Activated T-helper 2 cell treated with anti-CD3 and anti-CD28 coated beads, Interferon-gamma antibody, Interleukin-2, Interleukin-4, amounts not matched to agents 10 μg/mL and 5 μg/mL and 100 μg/mL, durations not matched to agents 14 hours and 24 hours and 36 hours (primary cell): ENCODE measurements at regions not wholly inside any gene's neighbourhood (a gene's known extent, or its start where the extent isn't known, plus 50 kb on each side); places are given as distances from the start of the nearest gene placed in this dataset.

Experiments
- DNase-seq: peaks from one replicate; pipeline ENCODE4 v3.0.0; 2021; ENCODE audit warnings: low spot score
- H3K27ac Mint-ChIP-seq: one replicate; pipeline ENCODE4 v1.8.0; 2021; ENCODE audit warnings: mixed read lengths
- H3K27me3 Mint-ChIP-seq: one replicate; pipeline ENCODE4 v1.8.0; 2021; ENCODE audit warnings: low read depth, mixed read lengths
- H3K36me3 Mint-ChIP-seq: one replicate; pipeline ENCODE4 v1.8.0; 2021; ENCODE audit warnings: low read depth, mixed read lengths
- H3K4me1 Mint-ChIP-seq: one replicate; pipeline ENCODE4 v1.8.0; 2021; ENCODE audit warnings: low read depth, mixed read lengths
- H3K4me3 Mint-ChIP-seq: one replicate; pipeline ENCODE4 v1.8.0; 2021; ENCODE audit warnings: low read depth, mild to moderate bottlenecking, moderate library complexity, mixed read lengths
- H3K9me3 Mint-ChIP-seq: one replicate; pipeline ENCODE4 v1.8.0; 2021; ENCODE audit warnings: mixed read lengths
- intact Hi-C: fragments of 100-400 bp; cut with micrococcal nuclease; formaldehyde crosslinking; loops from one replicate; pipeline ENCODE4 v1.15.1; 2023

- no peak overlapping the region for H3K27ac Mint-ChIP-seq
- H3K4me3 Mint-ChIP-seq = no peak overlapping the region
- H3K9me3 Mint-ChIP-seq = no peaks in the 10 kb centered on the region
- no peaks in the 10 kb centered on the region for H3K36me3 Mint-ChIP-seq
- H3K27me3 Mint-ChIP-seq = no peaks in the 10 kb centered on the region
- intact Hi-C loops = no loop called here
- no peaks in the 10 kb centered on the region for H3K4me1 Mint-ChIP-seq
- no peak for DNase-seq
These were observed 236.8 kb upstream of the NCAM1 start for GRCh38 chr11:112724496-112724790.

- Mint-ChIP-seq H3K9me3 (no peaks in the 10 kb centered on the region), H3K36me3 (no peaks in the 10 kb centered on the region), H3K4me1 (no peaks in the 10 kb centered on the region), H3K27me3 (no peaks in the 10 kb centered on the region), H3K4me3 (no peak overlapping the region), H3K27ac (no peak overlapping the region)
- no peak for DNase-seq
- intact Hi-C loops = no loop called here
These were observed 235.6 kb upstream of the NCAM1 start for GRCh38 chr11:112725636-112726035.

GRCh38 chr11:112727341-112727841, 233.8 kb upstream of the NCAM1 start:
- Mint-ChIP-seq H3K9me3 (no peaks in the 10 kb centered on the region), H3K4me1 (no peaks in the 10 kb centered on the region), H3K4me3 (no peak overlapping the region), H3K27me3 (no peaks in the 10 kb centered on the region), H3K27ac (no peak overlapping the region), H3K36me3 (no peaks in the 10 kb centered on the region)
- DNase-seq = no peak
- intact Hi-C loops = no loop called here

- no peak overlapping the region for H3K4me3 Mint-ChIP-seq
- intact Hi-C loops = no loop called here
- H3K9me3 Mint-ChIP-seq = no peaks in the 10 kb centered on the region
- no peaks in the 10 kb centered on the region for H3K27me3 Mint-ChIP-seq
- no peak overlapping the region for H3K27ac Mint-ChIP-seq
- DNase-seq = no peak
- no peaks in the 10 kb centered on the region for H3K4me1 Mint-ChIP-seq
- no peaks in the 10 kb centered on the region for H3K36me3 Mint-ChIP-seq
These were observed 232.9 kb upstream of the NCAM1 start for GRCh38 chr11:112728288-112728687.

GRCh38 chr11:112728716-112729115, 232.5 kb upstream of the NCAM1 start:
- no peak for DNase-seq
- H3K9me3 Mint-ChIP-seq = no peaks in the 10 kb centered on the region
- H3K36me3 Mint-ChIP-seq = no peaks in the 10 kb centered on the region
- intact Hi-C loops = no loop called here
- no peaks in the 10 kb centered on the region for H3K4me1 Mint-ChIP-seq
- no peak overlapping the region for H3K4me3 Mint-ChIP-seq
- H3K27ac Mint-ChIP-seq = no peak overlapping the region
- no peaks in the 10 kb centered on the region for H3K27me3 Mint-ChIP-seq

- intact Hi-C loops = no loop called here
- Mint-ChIP-seq H3K9me3 (no peaks in the 10 kb centered on the region), H3K36me3 (no peaks in the 10 kb centered on the region), H3K4me3 (no peak overlapping the region), H3K4me1 (no peaks in the 10 kb centered on the region), H3K27ac (no peak overlapping the region), H3K27me3 (no peaks in the 10 kb centered on the region)
- no peak for DNase-seq
These were observed 230.6 kb upstream of the NCAM1 start for GRCh38 chr11:112730591-112730990.

GRCh38 chr11:112731538-112731937, 229.7 kb upstream of the NCAM1 start:
- no peak overlapping the region for H3K4me3 Mint-ChIP-seq
- DNase-seq = no peak
- no peaks in the 10 kb centered on the region for H3K9me3 Mint-ChIP-seq
- H3K27ac Mint-ChIP-seq = no peak overlapping the region
- no peaks in the 10 kb centered on the region for H3K27me3 Mint-ChIP-seq
- no peaks in the 10 kb centered on the region for H3K4me1 Mint-ChIP-seq
- intact Hi-C loops = no loop called here
- H3K36me3 Mint-ChIP-seq = no peaks in the 10 kb centered on the region

GRCh38 chr11:112732031-112732430, 229.2 kb upstream of the NCAM1 start:
- Mint-ChIP-seq H3K27ac (no peak overlapping the region), H3K27me3 (no peaks in the 10 kb centered on the region), H3K9me3 (no peaks in the 10 kb centered on the region), H3K4me3 (no peak overlapping the region), H3K36me3 (no peaks in the 10 kb centered on the region), H3K4me1 (no peaks in the 10 kb centered on the region)
- DNase-seq = no peak
- intact Hi-C loops = no loop called here

GRCh38 chr11:112734207-112734606, 227.0 kb upstream of the NCAM1 start:
- Mint-ChIP-seq H3K9me3 (no peaks in the 10 kb centered on the region), H3K4me1 (no peaks in the 10 kb centered on the region), H3K27me3 (no peaks in the 10 kb centered on the region), H3K27ac (no peak overlapping the region), H3K4me3 (no peak overlapping the region), H3K36me3 (no peaks in the 10 kb centered on the region)
- intact Hi-C loops = no loop called here
- DNase-seq = no peak

GRCh38 chr11:112735470-112735869, 225.8 kb upstream of the NCAM1 start:
- H3K4me3 Mint-ChIP-seq = no peak overlapping the region
- no peaks in the 10 kb centered on the region for H3K36me3 Mint-ChIP-seq
- no peaks in the 10 kb centered on the region for H3K9me3 Mint-ChIP-seq
- H3K4me1 Mint-ChIP-seq = no peaks in the 10 kb centered on the region
- DNase-seq = no peak
- no peaks in the 10 kb centered on the region for H3K27me3 Mint-ChIP-seq
- intact Hi-C loops = no loop called here
- no peak overlapping the region for H3K27ac Mint-ChIP-seq

- Mint-ChIP-seq H3K36me3 (no peaks in the 10 kb centered on the region), H3K27ac (no peak overlapping the region), H3K4me1 (peaks cover 2% of the 10 kb centered on the region), H3K27me3 (peaks cover 2% of the 10 kb centered on the region), H3K9me3 (no peaks in the 10 kb centered on the region), H3K4me3 (no peak overlapping the region)
- intact Hi-C loops = no loop called here
- no peak for DNase-seq
These were observed 217.2 kb upstream of the NCAM1 start for GRCh38 chr11:112744041-112744440.

- H3K27me3 Mint-ChIP-seq = peaks cover 2% of the 10 kb centered on the region
- H3K4me1 Mint-ChIP-seq = peaks cover 2% of the 10 kb centered on the region
- intact Hi-C loops = no loop called here
- no peaks in the 10 kb centered on the region for H3K9me3 Mint-ChIP-seq
- H3K4me3 Mint-ChIP-seq = no peak overlapping the region
- no peaks in the 10 kb centered on the region for H3K36me3 Mint-ChIP-seq
- DNase-seq = no peak
- H3K27ac Mint-ChIP-seq = no peak overlapping the region
These were observed 215.2 kb upstream of the NCAM1 start for GRCh38 chr11:112745973-112746372.

GRCh38 chr11:112748252-112748651, 213.0 kb upstream of the NCAM1 start:
- DNase-seq = no peak
- H3K27ac Mint-ChIP-seq = no peak overlapping the region
- H3K9me3 Mint-ChIP-seq = no peaks in the 10 kb centered on the region

GRCh38 chr11:112748713-112749543, 212.3 kb upstream of the NCAM1 start:
- Mint-ChIP-seq H3K4me3 (no peak overlapping the region), H3K36me3 (no peaks in the 10 kb centered on the region), H3K4me1 (peaks cover 2% of the 10 kb centered on the region), H3K27ac (no peak overlapping the region), H3K9me3 (no peaks in the 10 kb centered on the region), H3K27me3 (no peaks in the 10 kb centered on the region)
- no peak for DNase-seq
- intact Hi-C loops = no loop called here

More at GRCh38 chr11:112748252-112748651, 213.0 kb upstream of the NCAM1 start:
- no peaks in the 10 kb centered on the region for H3K27me3 Mint-ChIP-seq
- peaks cover 2% of the 10 kb centered on the region for H3K4me1 Mint-ChIP-seq
- H3K36me3 Mint-ChIP-seq = no peaks in the 10 kb centered on the region
- intact Hi-C loops = no loop called here
- H3K4me3 Mint-ChIP-seq = no peak overlapping the region
